Fibroblast of lung (primary cell): ENCODE measurements at regions not wholly inside any gene's neighbourhood (a gene's known extent, or its start where the extent isn't known, plus 50 kb on each side); places are given as distances from the start of the nearest gene placed in this dataset.

ENCODE experiments used
- DNase-seq, 2 donors: peaks; one replicate each; pipeline versions ENCODE4 v3.0.0 to v3.0.0-alpha.2; 2010; ENCODE audit warnings: low read depth in 2 of 2
- H2AFZ ChIP-seq: 2 replicates; pipeline ENCODE4 v1.5.1; 2012; ENCODE audit warnings: low read length, control low read depth, inconsistent platforms
- H3K27ac ChIP-seq: 2 replicates; pipeline ENCODE4 v1.5.1; 2011; ENCODE audit warnings: low read length, control low read depth; ENCODE audit not compliant: insufficient read depth
- H3K27me3 ChIP-seq: 2 replicates; pipeline ENCODE4 v1.5.1; 2011; ENCODE audit warnings: mild to moderate bottlenecking, low read length; ENCODE audit not compliant: control insufficient read depth, insufficient read depth
- H3K36me3 ChIP-seq: 2 replicates; pipeline ENCODE4 v1.5.1; 2011; ENCODE audit warnings: low read length; ENCODE audit not compliant: control insufficient read depth, insufficient read depth
- H3K4me1 ChIP-seq: 2 replicates; pipeline ENCODE4 v1.5.1; 2011; ENCODE audit warnings: low read length; ENCODE audit not compliant: control insufficient read depth, insufficient read depth; ENCODE audit errors: extremely low read depth
- H3K4me2 ChIP-seq: 2 replicates; pipeline ENCODE4 v1.5.1; 2011; ENCODE audit warnings: low read length, control low read depth; ENCODE audit not compliant: insufficient read depth; ENCODE audit errors: extremely low read depth
- H3K4me3 ChIP-seq, 4 experiments: fragments of 200-600 bp in 1 of 4; sonication (generic) in 1 of 4; replicated peaks in 1 of 4; 2 replicates each; pipeline ENCODE4 v1.5.1; 2011 to 2016; ENCODE audit warnings: low read length in 4 of 4, low read depth in 3 of 4, mild to moderate bottlenecking in 3 of 4, control low read depth in 2 of 4, inconsistent platforms in 1 of 4, mixed read lengths in 1 of 4; ENCODE audit not compliant: insufficient read depth in 1 of 4; ENCODE audit errors: control extremely low read depth in 1 of 4
- H3K79me2 ChIP-seq: 2 replicates; pipeline ENCODE4 v1.5.1; 2012; ENCODE audit warnings: mild to moderate bottlenecking, low read length, inconsistent platforms; ENCODE audit not compliant: control insufficient read depth, insufficient read depth
- H3K9ac ChIP-seq: 2 replicates; pipeline ENCODE4 v1.5.1; 2011; ENCODE audit warnings: mild to moderate bottlenecking, low read length, control low read depth; ENCODE audit not compliant: insufficient read depth
- H3K9me3 ChIP-seq: 2 replicates; pipeline ENCODE4 v1.5.1; 2012; ENCODE audit warnings: low read depth, low read length; ENCODE audit not compliant: control insufficient read depth, insufficient read depth
- H4K20me1 ChIP-seq: 2 replicates; pipeline ENCODE4 v1.5.1; 2011; ENCODE audit warnings: low read length; ENCODE audit not compliant: control insufficient read depth, insufficient read depth; ENCODE audit errors: extremely low read depth
- CTCF ChIP-seq, 2 donors: IDR thresholded peaks in 1 of 2; conservative IDR thresholded peaks in 1 of 2; 1 replicate in 1 of 2; 2 replicates in 1 of 2; pipeline ENCODE4 v1.5.1; 2011 to 2012; ENCODE audit warnings: low read length in 2 of 2, control low read depth in 1 of 2, inconsistent platforms in 1 of 2, low read depth in 1 of 2, mild to moderate bottlenecking in 1 of 2
- EZH2 ChIP-seq: IDR thresholded peaks from 2 replicates; pipeline ENCODE4 v1.5.1; 2012; ENCODE audit warnings: low read length, control low read depth, mild to moderate bottlenecking; ENCODE audit errors: missing control alignments

GRCh38 chr5:82597437-82597836 is 319.3 kb upstream of the RPS23 start:
- Histone ChIP-seq H4K20me1 (no peaks in the 10 kb centered on the region), H2AFZ (no peak overlapping the region), H3K4me1 (no peaks in the 10 kb centered on the region), H3K9me3 (no peaks in the 10 kb centered on the region), H3K79me2 (no peaks in the 10 kb centered on the region), H3K27me3 (no peaks in the 10 kb centered on the region), H3K4me3 (no peak overlapping the region), H3K4me2 (no peak overlapping the region), H3K27ac (no peak overlapping the region), H3K36me3 (no peaks in the 10 kb centered on the region), H3K9ac (no peak overlapping the region)
- TF ChIP-seq CTCF (conservative IDR thresholded peaks at IDR 0.05 in 1 of 2, IDR thresholded peaks at IDR 0.05 in 1 of 2; ENCODE audit: low read depth in 1 of 2, low read length in 2 of 2) (peak in 1 of 2 donors; percentile 15), EZH2 (no peak)
- DNase-seq: no peak

- no peak for TF ChIP-seq EZH2
- TF ChIP-seq CTCF (conservative IDR thresholded peaks at IDR 0.05 in 1 of 2, IDR thresholded peaks at IDR 0.05 in 1 of 2; ENCODE audit: low read depth in 1 of 2, low read length in 2 of 2): no peak
- H3K9ac ChIP-seq: no peak overlapping the region
- no peak for DNase-seq
- H3K9me3 ChIP-seq: no peaks in the 10 kb centered on the region
- H3K79me2 ChIP-seq: no peaks in the 10 kb centered on the region
- no peaks in the 10 kb centered on the region for H3K36me3 ChIP-seq
- no peaks in the 10 kb centered on the region for H3K27me3 ChIP-seq
- no peak overlapping the region for H3K4me3 ChIP-seq
- no peak overlapping the region for H3K4me2 ChIP-seq
- H4K20me1 ChIP-seq: no peaks in the 10 kb centered on the region
- no peak overlapping the region for H3K27ac ChIP-seq
- H3K4me1 ChIP-seq: no peaks in the 10 kb centered on the region
- no peak overlapping the region for H2AFZ ChIP-seq
These were observed 318.3 kb upstream of the RPS23 start for GRCh38 chr5:82596451-82596850.

GRCh38 chr5:82595113-82595512 is 317.0 kb upstream of the RPS23 start:
- no peak for DNase-seq
- Histone ChIP-seq H3K9me3 (no peaks in the 10 kb centered on the region), H3K36me3 (no peaks in the 10 kb centered on the region), H3K27ac (no peak overlapping the region), H3K27me3 (no peaks in the 10 kb centered on the region), H3K9ac (no peak overlapping the region), H2AFZ (no peak overlapping the region), H3K79me2 (no peaks in the 10 kb centered on the region), H3K4me2 (no peak overlapping the region), H3K4me1 (no peaks in the 10 kb centered on the region), H3K4me3 (no peak overlapping the region), H4K20me1 (no peaks in the 10 kb centered on the region)
- no peak for TF ChIP-seq CTCF (conservative IDR thresholded peaks at IDR 0.05 in 1 of 2, IDR thresholded peaks at IDR 0.05 in 1 of 2; ENCODE audit: low read depth in 1 of 2, low read length in 2 of 2)
- no peak for TF ChIP-seq EZH2
